ENCODE measurements at regions not wholly inside any gene's neighbourhood (a gene's known extent, or its start where the extent isn't known, plus 50 kb on each side); places are given as distances from the start of the nearest gene placed in this dataset.
"Not testable (repeated sequence)": the region's sequence is repeated elsewhere in the genome, so short reads cannot be mapped to it uniquely, and the experiment has no call there.

DNA sequence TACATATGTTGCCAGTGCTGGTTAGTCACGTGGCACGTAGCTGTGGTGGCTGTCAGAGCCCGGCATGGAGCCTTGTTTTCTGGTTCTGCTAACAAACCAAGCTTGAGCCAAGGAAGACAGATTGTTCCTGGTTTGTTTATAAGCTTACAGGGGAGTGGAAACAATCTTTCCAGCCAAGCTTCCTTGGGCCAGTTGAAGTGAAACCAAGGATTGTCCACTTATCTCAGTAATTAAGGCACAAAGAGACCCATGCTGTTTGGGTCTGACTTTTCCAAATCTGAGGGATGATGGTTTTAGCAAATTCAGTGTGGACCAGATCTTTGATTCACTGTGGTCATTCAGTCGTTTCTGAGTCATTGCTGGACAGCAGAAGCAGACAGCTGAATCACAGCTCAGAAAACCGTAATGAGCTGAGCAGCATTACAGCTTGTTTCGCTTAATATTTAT, 297.3 kb upstream of the COBL start:
- H3K4me3 ChIP-seq (ENCODE audit: low read depth, low read length) = no peak overlapping the region
- TF ChIP-seq, protein P1, sequence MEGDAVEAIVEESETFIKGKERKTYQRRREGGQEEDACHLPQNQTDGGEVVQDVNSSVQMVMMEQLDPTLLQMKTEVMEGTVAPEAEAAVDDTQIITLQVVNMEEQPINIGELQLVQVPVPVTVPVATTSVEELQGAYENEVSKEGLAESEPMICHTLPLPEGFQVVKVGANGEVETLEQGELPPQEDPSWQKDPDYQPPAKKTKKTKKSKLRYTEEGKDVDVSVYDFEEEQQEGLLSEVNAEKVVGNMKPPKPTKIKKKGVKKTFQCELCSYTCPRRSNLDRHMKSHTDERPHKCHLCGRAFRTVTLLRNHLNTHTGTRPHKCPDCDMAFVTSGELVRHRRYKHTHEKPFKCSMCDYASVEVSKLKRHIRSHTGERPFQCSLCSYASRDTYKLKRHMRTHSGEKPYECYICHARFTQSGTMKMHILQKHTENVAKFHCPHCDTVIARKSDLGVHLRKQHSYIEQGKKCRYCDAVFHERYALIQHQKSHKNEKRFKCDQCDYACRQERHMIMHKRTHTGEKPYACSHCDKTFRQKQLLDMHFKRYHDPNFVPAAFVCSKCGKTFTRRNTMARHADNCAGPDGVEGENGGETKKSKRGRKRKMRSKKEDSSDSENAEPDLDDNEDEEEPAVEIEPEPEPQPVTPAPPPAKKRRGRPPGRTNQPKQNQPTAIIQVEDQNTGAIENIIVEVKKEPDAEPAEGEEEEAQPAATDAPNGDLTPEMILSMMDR (IDR thresholded peaks at IDR 0.05; ENCODE audit: low read depth, low read length) = no peak

DNA sequence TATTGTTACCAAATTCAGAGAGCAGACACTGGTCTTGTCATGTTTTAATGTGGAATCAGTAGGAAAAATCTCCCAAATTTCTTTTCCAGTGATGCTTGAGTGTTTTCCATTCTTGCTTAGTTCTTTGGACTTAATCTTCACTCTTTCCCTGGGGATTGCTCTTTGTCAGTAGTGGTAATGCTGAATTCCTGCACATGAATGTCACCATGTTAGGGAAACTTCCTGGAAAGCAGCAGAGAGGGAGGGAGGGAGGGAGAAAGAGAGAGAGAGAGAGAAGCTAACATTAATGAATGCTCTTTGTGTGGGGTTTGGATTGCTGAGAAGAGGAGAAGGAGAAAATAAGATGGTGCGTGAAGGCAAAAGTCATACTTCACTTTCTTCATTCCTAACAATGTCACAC, 295.3 kb upstream of the COBL start:
- no peak overlapping the region for H3K4me3 ChIP-seq (ENCODE audit: low read depth, low read length)
- TF ChIP-seq, protein P1 (IDR thresholded peaks at IDR 0.05; ENCODE audit: low read depth, low read length) = no peak

DNA sequence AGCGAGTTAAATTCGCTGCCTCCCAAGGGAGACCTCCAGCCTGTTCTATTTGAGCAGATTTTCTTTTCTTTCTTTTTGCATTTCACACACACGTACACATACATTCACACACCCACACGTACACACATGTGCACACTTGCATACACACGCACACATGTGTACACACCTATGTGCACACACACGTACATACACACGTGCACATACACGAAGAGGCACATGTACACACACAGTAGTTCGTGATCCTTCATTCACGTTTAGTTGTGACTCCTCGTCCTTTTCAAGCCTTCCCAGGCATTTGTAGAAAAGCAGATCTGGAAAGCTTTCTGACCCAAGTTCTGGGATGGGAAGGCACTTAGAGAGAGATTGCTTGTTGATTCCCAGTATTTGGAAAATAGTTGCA, 290.8 kb upstream of the COBL start:
- TF ChIP-seq, protein P1 (IDR thresholded peaks at IDR 0.05; ENCODE audit: low read depth, low read length) = no peak
- no peak overlapping the region for H3K4me3 ChIP-seq (ENCODE audit: low read depth, low read length)

DNA sequence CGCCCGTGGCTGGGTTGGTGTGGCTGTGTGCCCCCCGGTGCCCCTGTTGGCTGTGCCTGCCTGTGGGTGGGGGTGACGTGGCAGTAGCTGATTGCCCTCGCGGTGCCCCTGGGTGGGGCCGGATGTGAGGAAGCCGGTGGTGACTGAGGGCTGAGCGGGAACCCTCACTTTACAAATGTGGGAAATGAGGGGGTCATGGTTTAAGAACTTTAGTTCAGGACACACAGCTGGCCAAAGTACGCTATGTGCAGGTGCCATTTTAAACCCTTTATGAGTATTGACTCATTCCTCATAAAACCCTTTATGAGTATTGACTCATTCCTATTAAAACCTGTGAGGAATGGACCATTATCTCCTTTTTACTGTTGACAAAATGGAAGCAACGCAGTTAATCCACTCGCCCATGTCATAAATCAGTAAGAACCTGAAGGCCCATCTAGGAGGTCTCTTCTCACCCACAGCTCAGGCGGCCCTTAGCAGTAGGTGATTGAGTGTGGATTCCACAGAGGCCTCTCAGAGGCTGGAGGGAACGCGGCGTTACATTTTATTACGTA, 290.1 kb upstream of the COBL start:
- TF ChIP-seq, protein P1 (IDR thresholded peaks at IDR 0.05; ENCODE audit: low read depth, low read length) = no peak
- no peak overlapping the region for H3K4me3 ChIP-seq (ENCODE audit: low read depth, low read length)

DNA sequence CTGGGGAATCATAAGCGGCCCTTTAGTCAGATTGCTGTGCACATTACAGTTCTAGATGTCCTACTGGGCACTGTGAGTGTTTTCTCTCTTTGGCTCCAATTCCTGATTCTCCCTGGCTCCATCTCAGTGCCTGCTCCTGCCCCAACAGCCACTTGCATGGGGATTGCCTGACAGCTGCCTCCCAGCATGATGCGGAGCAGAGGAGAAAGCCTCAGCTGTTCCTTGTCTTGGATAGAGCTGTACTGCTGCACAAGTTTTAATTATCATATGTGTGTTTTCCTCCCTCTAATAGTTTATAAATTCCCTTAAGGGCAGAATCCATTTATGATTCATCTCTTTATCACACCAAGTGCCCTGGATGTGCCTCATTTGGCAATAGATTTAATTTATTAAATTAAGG, 285.8 kb upstream of the COBL start:
- TF ChIP-seq, protein P1 (IDR thresholded peaks at IDR 0.05; ENCODE audit: low read depth, low read length) = no peak
- no peak overlapping the region for H3K4me3 ChIP-seq (ENCODE audit: low read depth, low read length)

DNA sequence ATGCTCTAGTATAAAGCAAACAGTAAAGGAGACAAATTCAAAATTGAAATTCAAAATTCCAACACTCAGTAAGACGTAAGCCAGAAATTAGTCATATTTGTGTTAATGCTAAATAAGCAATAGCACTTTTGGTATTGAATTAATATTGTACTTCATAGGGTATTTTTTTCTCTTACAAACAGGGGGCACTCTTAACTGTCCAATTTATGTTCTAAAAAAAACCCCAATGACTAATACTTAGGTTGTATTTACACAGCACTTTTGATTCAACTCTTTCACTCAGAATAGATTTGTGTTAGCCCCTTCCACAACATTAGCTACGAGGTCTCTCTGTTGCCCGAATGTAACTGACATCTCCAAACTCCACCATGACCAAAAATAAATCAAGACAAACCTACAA, 284.9 kb upstream of the COBL start:
- H3K4me3 ChIP-seq (ENCODE audit: low read depth, low read length) = no peak overlapping the region
- TF ChIP-seq, protein P1 (IDR thresholded peaks at IDR 0.05; ENCODE audit: low read depth, low read length) = no peak

DNA sequence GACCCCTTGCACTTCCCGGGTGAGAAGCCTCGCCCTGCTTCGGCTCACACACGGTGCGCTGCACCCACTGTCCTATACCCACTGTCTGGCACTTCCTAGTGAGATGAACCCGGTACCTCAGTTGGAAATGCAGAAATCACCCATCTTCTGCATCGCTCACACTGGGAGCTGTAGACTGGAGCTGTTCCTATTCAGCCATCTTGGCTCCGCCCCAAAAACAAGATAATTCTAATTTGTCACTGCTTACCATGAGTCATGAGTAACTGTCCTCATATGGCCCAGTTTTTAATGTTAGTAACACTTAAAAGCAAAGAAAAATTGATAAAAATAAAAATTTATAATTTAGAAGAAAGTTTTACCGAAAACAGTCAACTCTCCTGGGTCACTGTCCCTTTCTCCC, 283.3 kb upstream of the COBL start:
- H3K4me3 ChIP-seq (ENCODE audit: low read depth, low read length) = not testable (repeated sequence)

DNA sequence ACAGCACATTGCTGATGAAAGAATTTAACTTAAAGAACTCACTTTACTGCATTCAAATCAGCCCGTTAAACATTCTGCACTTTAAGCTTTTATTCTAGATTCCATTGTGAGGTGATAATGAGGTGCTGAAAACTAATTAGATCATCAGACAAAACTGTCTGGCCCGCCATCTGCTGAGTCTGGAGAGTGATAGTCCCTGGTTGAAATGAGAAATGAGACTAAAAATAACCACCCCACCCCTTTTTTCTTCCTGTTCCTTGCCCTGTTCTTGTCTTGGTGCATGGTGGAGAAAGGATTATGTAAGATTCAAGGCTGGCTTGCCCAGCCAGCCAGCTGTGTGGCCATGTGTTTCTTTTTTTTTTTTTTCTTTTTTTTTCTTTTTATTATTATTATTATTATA, 277.0 kb upstream of the COBL start:
- no peak overlapping the region for H3K4me3 ChIP-seq (ENCODE audit: low read depth, low read length)
- TF ChIP-seq, protein P1 (IDR thresholded peaks at IDR 0.05; ENCODE audit: low read depth, low read length) = no peak
